NOMO-1 treated with DMSO at 0.1 percent for 48 hours (cell line): ENCODE measurements at regions not wholly inside any gene's neighbourhood (a gene's known extent, or its start where the extent isn't known, plus 50 kb on each side); places are given as distances from the start of the nearest gene placed in this dataset.

Experiments
- DNase-seq: peaks from one replicate; lab custom pipeline; 2025; ENCODE audit not compliant: unreplicated experiment; lab: John Stamatoyannopoulos, UW

GRCh38 chr5:167507463-167508233 is 783.8 kb upstream of the WWC1 start:
- DNase-seq = no peak

- DNase-seq = no peak
Measured at GRCh38 chr5:167509076-167509475, 782.4 kb upstream of the WWC1 start.

- DNase-seq = no peak
Measured at GRCh38 chr5:167511276-167511675, 780.2 kb upstream of the WWC1 start.

- DNase-seq = no peak
Measured at GRCh38 chr5:167512111-167512510, 779.3 kb upstream of the WWC1 start.

- DNase-seq = no peak
Measured at GRCh38 chr5:167513381-167513780, 778.1 kb upstream of the WWC1 start.

DNA sequence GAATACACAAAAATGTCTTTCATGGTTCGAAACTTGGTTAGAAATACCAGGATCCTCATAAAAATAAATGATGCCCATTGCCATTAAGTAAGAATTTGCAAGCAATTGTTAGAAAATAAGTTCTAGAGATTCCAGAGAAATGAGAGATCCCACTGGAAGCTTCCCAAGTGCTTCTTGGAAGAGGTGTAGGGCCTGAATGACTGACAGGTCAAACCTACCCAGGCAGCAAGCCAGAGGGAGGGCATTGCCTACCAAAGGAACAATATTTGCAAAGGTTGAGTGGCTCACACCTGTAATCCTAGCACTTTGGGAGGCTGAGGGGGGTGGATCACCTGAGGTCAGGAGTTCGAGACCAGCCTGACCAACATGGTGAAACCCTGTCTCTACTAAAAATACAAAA is 777.0 kb upstream of the WWC1 start:
- DNase-seq = no peak

- no peak for DNase-seq
Measured at GRCh38 chr5:167525004-167525403, 766.4 kb upstream of the WWC1 start.

DNA sequence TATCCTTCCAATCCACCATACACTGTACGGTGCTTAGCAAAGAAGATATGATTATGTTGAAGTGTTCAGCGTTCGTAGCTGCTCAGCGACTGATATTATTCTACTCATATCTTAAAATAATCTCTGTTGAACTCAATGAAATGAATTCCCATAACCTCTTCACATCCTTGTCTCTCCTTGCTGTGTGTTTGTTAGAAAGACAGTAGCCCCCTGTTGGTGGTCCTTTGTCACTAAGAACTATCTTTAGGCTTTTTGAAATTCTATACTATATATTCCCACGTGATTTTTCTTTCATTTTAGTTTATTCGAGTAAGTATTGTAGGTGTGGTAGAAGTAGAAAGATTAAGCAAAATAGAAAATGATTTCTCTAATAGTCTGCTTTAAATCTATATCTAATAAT is 762.8 kb upstream of the WWC1 start:
- DNase-seq = no peak

DNA sequence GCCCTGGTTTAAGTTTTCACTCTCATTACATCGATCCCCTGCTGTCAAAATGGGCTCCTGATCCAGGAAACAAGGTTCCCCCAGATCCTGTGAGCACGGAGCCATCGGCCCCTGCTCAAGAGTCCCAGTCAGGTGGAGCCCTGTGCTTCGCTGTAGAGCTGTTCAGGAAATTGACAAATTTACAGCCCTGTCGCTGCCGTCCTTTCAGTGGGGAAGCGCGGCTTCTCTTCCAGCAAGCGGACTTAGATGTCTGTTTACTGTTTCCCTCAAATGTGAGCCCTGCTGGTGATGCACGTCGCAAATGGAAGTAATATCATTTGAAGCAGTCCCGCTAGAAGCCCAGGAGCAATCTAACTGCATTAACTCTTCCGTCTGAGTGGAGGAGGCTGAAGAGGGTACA is 760.9 kb upstream of the WWC1 start:
- DNase-seq = no peak

DNA sequence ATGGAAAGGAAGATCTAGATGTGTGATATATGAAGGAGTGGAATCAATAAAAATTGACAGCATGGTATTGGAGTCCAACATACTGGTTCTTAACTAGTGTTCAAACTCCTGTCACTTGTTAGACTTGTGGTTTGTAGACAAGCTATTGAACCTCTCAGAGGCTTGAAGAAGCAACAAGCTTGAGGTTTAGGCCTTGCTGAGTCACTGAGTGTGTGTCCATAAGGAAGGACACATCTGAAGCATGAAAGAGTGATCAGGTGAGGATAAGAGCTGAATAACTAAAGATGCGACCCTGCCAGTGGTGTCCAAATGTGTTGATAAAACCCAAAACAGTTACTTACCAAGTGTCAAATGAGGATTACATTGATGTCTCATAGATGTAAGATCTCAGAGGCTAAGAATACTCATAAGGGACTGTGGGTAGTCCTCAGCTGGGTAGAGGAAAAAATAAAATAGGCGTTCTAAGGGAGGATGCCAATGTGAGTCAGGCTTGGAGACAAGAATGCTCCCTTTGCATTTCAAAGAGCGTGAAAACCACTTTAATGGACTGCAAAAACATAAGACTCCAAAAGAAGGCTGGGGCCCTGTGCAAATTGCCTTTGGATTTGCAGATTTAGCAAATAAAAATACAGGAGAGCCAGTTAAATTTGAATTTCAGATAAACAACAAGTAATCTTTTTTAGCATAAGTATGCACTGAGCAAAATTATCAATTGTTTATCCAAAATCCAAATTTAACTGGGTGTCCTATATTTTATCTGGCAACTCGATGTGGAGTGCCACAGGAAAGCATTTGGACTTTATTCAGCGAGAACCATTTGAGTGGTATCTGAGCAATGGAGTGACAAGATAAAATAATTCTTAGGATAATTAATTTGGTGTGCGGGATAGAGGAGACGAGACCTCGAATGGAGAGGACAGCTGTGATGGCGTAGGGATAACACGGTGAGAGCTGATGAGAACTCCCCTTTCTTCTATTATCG is 757.3 kb upstream of the WWC1 start:
- no peak for DNase-seq

- DNase-seq = no peak
Measured at GRCh38 chr5:167539747-167540146, 751.7 kb upstream of the WWC1 start.

DNA sequence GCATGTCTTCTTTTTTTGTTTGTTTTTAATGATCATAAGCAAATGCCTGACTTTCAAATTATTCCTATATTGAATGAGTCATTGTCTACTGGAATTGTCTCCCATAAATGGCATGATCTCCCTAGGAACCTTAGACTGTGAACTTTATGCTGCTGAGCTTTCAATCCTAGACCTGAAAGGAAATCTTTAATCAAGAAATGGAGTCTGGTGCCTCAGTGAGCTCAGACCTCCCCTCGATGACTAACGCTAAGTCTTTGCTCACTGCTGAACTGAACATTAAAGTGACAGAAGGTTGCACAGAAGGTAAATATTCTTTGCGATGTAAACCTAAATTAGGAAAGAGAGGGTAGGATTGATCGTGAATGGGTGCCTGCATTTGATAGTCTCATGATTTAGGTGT is 745.2 kb upstream of the WWC1 start:
- DNase-seq = no peak

DNA sequence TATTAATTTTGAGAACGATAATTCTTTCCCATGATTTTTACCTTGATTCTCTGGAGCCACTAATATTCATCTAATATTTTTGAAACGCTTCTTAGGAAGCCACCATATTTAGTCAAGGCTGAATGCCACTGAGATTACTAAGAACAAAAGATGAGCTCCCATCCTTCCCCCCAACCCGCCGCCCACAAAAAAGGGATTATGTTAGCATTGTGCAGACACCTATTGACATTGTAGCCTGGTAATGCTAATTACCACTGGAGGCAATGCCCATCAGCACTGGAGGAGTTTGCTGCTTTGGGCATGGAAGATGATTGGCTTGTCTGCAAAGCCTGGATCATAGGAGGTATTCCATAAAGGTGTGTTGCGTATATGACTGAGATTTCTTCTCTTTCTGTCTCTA is 739.1 kb upstream of the WWC1 start:
- DNase-seq = no peak

- DNase-seq = no peak
Measured at GRCh38 chr5:167553511-167553910, 737.9 kb upstream of the WWC1 start.

DNA sequence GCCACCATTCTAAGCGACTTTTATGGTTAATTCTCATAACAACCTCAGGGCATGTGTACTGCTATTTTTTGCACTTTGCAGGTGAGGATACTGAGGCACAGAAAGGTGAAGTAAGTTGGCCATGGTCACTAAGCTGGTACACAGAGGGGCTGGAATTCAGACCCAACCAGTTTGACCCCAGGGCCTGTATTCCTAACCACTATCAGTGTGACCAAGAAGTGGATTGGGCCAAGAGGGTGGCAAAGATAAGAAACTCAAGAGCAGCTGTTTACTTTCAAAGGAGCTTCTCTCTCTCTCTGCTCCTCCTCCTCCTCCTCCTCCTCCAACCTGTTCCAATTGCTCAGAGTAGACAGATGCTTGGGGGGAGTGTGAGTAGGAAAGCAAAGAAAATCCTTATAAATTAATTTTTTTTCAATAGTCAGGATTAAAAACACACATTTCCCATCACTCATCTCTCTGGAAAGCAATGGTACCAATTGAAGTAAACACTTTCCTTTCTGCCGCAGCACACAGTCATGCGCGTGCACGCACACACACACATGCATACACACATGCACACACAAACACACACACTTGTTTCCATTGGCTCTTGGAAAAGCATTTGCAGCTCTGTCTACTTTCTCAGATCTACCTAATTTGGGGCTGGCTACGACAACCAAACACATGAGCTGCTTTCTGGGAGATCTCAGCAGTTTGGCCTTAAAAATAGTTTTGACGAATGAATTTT is 736.7 kb upstream of the WWC1 start:
- DNase-seq = no peak

DNA sequence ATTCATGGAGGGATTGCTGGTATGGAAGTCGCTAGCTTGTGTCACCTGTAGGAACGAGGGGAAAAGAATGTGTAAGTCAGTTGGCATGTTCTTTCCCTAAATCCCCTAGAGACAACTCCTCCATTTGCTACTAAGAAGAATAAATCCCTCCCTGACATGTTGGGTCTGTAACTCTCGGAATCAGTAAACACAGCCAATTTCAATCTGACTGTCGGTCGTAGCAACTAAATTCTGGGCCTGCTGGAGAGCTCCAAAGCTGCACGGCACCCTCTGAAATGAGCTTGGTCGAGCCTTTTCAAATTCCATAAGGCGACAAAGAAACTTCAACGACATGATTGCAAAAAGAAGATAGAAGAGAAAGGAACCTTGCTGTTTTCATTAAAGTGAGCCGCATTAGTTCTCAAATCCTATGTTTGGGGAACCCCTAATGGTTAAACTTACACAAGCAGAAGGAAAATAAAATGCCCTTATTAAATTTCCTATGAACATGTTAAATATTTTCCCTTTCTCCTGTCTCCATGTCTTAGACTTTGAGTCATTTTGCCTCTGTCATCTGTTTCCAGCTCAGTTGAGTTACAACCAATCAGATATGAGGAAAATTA is 735.8 kb upstream of the WWC1 start:
- DNase-seq = no peak

GRCh38 chr5:167557359-167557758 is 734.1 kb upstream of the WWC1 start:
- DNase-seq = no peak

GRCh38 chr5:167561796-167562195 is 729.6 kb upstream of the WWC1 start:
- DNase-seq = no peak

- no peak for DNase-seq
Measured at GRCh38 chr5:167564275-167564674, 727.2 kb upstream of the WWC1 start.

- DNase-seq = no peak
Measured at GRCh38 chr5:167565189-167565954, 726.1 kb upstream of the WWC1 start.
